ENCODE measurements at regions not wholly inside any gene's neighbourhood (a gene's known extent, or its start where the extent isn't known, plus 50 kb on each side); places are given as distances from the start of the nearest gene placed in this dataset.

- TF ChIP-seq CTCF (IDR thresholded peaks at IDR 0.05) (no peak), POLR2A (IDR thresholded peaks at IDR 0.05) (no peak)
Measured at GRCh38 chr9:71349218-71349617, 227.8 kb upstream of the TRPM3 start.
